CD14-positive monocyte (primary cell): ENCODE measurements at regions not wholly inside any gene's neighbourhood (a gene's known extent, or its start where the extent isn't known, plus 50 kb on each side); places are given as distances from the start of the nearest gene placed in this dataset.

Experiments
- DNase-seq, 3 donors: peaks; one replicate each; pipeline ENCODE4 v3.0.0-alpha.2; 2011 to 2022
- H2AFZ ChIP-seq: 2 replicates; pipeline ENCODE4 v1.6.0; 2012; ENCODE audit warnings: mild to moderate bottlenecking, low read depth, low read length, inconsistent platforms; ENCODE audit not compliant: insufficient read depth, poor library complexity, severe bottlenecking
- H3K27ac ChIP-seq, 2 donors: 1 replicate in 1 of 2; 2 replicates in 1 of 2; pipeline ENCODE4 v1.5.1; 2012 to 2013; ENCODE audit warnings: low read length in 2 of 2, control low read depth in 1 of 2, inconsistent platforms in 1 of 2, low read depth in 1 of 2, mild to moderate bottlenecking in 1 of 2
- H3K27me3 ChIP-seq, 2 donors: one replicate each; pipeline versions ENCODE4 v1.6.0 to v1.6.1; 2011 to 2013; ENCODE audit warnings: low read length in 2 of 2; ENCODE audit not compliant: control insufficient read depth in 2 of 2, insufficient read depth in 2 of 2
- H3K36me3 ChIP-seq, 2 donors: replicated peaks in 1 of 2; 1 replicate in 1 of 2; 2 replicates in 1 of 2; pipeline versions ENCODE4 v1.5.1 to v1.6.1; 2012 to 2013; ENCODE audit warnings: low read length in 2 of 2, control low read depth in 1 of 2, inconsistent platforms in 1 of 2, mild to moderate bottlenecking in 1 of 2; ENCODE audit not compliant: insufficient read depth in 2 of 2, control insufficient read depth in 1 of 2
- H3K4me1 ChIP-seq, 2 donors: 1 replicate in 1 of 2; 2 replicates in 1 of 2; pipeline versions ENCODE4 v1.5.1 to v1.6.1; 2012 to 2013; ENCODE audit warnings: low read length in 2 of 2, control low read depth in 1 of 2, inconsistent platforms in 1 of 2, mild to moderate bottlenecking in 1 of 2, moderate library complexity in 1 of 2; ENCODE audit not compliant: insufficient read depth in 2 of 2, control insufficient read depth in 1 of 2
- H3K4me2 ChIP-seq: replicated peaks from 2 replicates; pipeline ENCODE3; 2012; ENCODE audit warnings: low read length, moderate library complexity, mild to moderate bottlenecking; ENCODE audit not compliant: poor library complexity, severe bottlenecking; ENCODE audit errors: extremely low read depth
- H3K4me3 ChIP-seq, 3 experiments: fragments of 200-600 bp in 1 of 3; sonication (generic) in 1 of 3; replicated peaks in 1 of 3; 1 replicate in 2 of 3; 2 replicates in 1 of 3; pipeline ENCODE4 v1.5.1; 2011 to 2013; ENCODE audit warnings: low read length in 3 of 3, mild to moderate bottlenecking in 3 of 3, control low read depth in 2 of 3, low read depth in 2 of 3, inconsistent platforms in 1 of 3, moderate library complexity in 1 of 3
- H3K79me2 ChIP-seq: 2 replicates; pipeline ENCODE4 v1.6.0; 2012; ENCODE audit warnings: mild to moderate bottlenecking, control low read depth, inconsistent platforms, low read length, moderate library complexity; ENCODE audit not compliant: insufficient read depth
- H3K9ac ChIP-seq: 2 replicates; pipeline ENCODE4 v1.6.0; 2017; ENCODE audit warnings: low read length, mild to moderate bottlenecking; ENCODE audit not compliant: insufficient read depth, poor library complexity, severe bottlenecking
- H3K9me3 ChIP-seq, 2 donors: replicated peaks in 1 of 2; 1 replicate in 1 of 2; 2 replicates in 1 of 2; pipeline versions ENCODE4 v1.5.1 to v1.6.1; 2012 to 2013; ENCODE audit warnings: low read length in 2 of 2, control low read depth in 1 of 2; ENCODE audit not compliant: control insufficient read depth in 1 of 2, insufficient read depth in 1 of 2
- H4K20me1 ChIP-seq: 2 replicates; pipeline ENCODE4 v1.6.0; 2012; ENCODE audit warnings: mild to moderate bottlenecking, low read length, control low read depth, moderate library complexity; ENCODE audit not compliant: insufficient read depth
- H3K27ac Mint-ChIP-seq, 7 donors: one replicate each; pipeline ENCODE4 v1.8.0; 2020; ENCODE audit warnings: mild to moderate bottlenecking in 7 of 7, mixed read lengths in 7 of 7, moderate library complexity in 6 of 7, inconsistent platforms in 2 of 7
- H3K27me3 Mint-ChIP-seq, 3 donors: one replicate each; pipeline ENCODE4 v1.8.0; 2021 to 2022; ENCODE audit warnings: low read depth in 3 of 3, mild to moderate bottlenecking in 3 of 3, mixed read lengths in 3 of 3, moderate library complexity in 3 of 3, inconsistent platforms in 1 of 3
- H3K36me3 Mint-ChIP-seq, 2 donors: one replicate each; pipeline ENCODE4 v1.8.0; 2020; ENCODE audit warnings: mixed read lengths in 2 of 2, inconsistent platforms in 1 of 2, mild to moderate bottlenecking in 1 of 2
- H3K4me1 Mint-ChIP-seq: one replicate; pipeline ENCODE4 v1.8.0; 2020; ENCODE audit warnings: mild to moderate bottlenecking, mixed read lengths
- H3K4me3 Mint-ChIP-seq, 2 donors: one replicate each; pipeline ENCODE4 v1.8.0; 2020; ENCODE audit warnings: mild to moderate bottlenecking in 2 of 2, mixed read lengths in 2 of 2, moderate library complexity in 1 of 2
- H3K9me3 Mint-ChIP-seq, 7 donors: one replicate each; pipeline ENCODE4 v1.8.0; 2020 to 2022; ENCODE audit warnings: mixed read lengths in 7 of 7, mild to moderate bottlenecking in 6 of 7, moderate library complexity in 6 of 7, inconsistent platforms in 2 of 7
- WGBS: methylation state at CpG from one replicate; pipeline ENCODE4 v1.1.5; 2013; ENCODE audit warnings: missing lambda C conversion rate; ENCODE audit not compliant: insufficient coverage; 5-methylcytosine and 5-hydroxymethylcytosine counted together
- intact Hi-C, 2 donors: fragments of 100-400 bp; cut with micrococcal nuclease; formaldehyde crosslinking; loops; one replicate each; pipeline versions ENCODE4 v1.15.0 to v1.15.1; 2023
- TF ChIP-seq, protein P1 (sequence below): fragments of 200-600 bp; IDR thresholded peaks from one replicate; pipeline ENCODE4 v1.8.0; 2022; ENCODE audit warnings: antibody characterized with exemption, mild to moderate bottlenecking

GRCh38 chr3:73299184-73299691 is 237.8 kb downstream of the EBLN2 start:
- no peaks in the 10 kb centered on the region for H3K4me1 ChIP-seq
- H3K4me1 Mint-ChIP-seq, result no peaks in the 10 kb centered on the region
- no peak overlapping the region for H3K4me3 Mint-ChIP-seq
- no peak overlapping the region for H3K27ac Mint-ChIP-seq
- intact Hi-C loops, result no loop called here
- H3K4me3 ChIP-seq, result no peak overlapping the region
- peaks cover 0 to 2% of the 10 kb centered on the region in 2 donors for H3K27me3 ChIP-seq
- H3K36me3 ChIP-seq, result no peaks in the 10 kb centered on the region
- H3K9ac ChIP-seq, result no peak overlapping the region
- no peaks in the 10 kb centered on the region for H3K79me2 ChIP-seq
- no peak overlapping the region for H3K4me2 ChIP-seq
- WGBS, result 80% methylated on average over 1 of the region's 5 CpGs
- peaks cover 4 to 25% (median 7%) of the 10 kb centered on the region in 3 donors for H3K27me3 Mint-ChIP-seq
- TF ChIP-seq, protein P1, sequence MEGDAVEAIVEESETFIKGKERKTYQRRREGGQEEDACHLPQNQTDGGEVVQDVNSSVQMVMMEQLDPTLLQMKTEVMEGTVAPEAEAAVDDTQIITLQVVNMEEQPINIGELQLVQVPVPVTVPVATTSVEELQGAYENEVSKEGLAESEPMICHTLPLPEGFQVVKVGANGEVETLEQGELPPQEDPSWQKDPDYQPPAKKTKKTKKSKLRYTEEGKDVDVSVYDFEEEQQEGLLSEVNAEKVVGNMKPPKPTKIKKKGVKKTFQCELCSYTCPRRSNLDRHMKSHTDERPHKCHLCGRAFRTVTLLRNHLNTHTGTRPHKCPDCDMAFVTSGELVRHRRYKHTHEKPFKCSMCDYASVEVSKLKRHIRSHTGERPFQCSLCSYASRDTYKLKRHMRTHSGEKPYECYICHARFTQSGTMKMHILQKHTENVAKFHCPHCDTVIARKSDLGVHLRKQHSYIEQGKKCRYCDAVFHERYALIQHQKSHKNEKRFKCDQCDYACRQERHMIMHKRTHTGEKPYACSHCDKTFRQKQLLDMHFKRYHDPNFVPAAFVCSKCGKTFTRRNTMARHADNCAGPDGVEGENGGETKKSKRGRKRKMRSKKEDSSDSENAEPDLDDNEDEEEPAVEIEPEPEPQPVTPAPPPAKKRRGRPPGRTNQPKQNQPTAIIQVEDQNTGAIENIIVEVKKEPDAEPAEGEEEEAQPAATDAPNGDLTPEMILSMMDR, result no peak
- H3K36me3 Mint-ChIP-seq, result no peaks in the 10 kb centered on the region
- H2AFZ ChIP-seq, result no peak overlapping the region
- H4K20me1 ChIP-seq, result no peaks in the 10 kb centered on the region
- no peaks in the 10 kb centered on the region for H3K9me3 ChIP-seq
- no peak overlapping the region for H3K27ac ChIP-seq
- peaks cover 0 to 2% (median 0%) of the 10 kb centered on the region in 7 donors for H3K9me3 Mint-ChIP-seq
- DNase-seq, result no peak

- WGBS, result 100% methylated on average over 3 of the region's 5 CpGs
- Mint-ChIP-seq H3K4me1 (no peaks in the 10 kb centered on the region), H3K27ac (no peak overlapping the region), H3K4me3 (peak overlapping the region in 1 of 2 donors; percentile 20), H3K27me3 (peaks cover 5 to 15% (median 6%) of the 10 kb centered on the region in 3 donors), H3K9me3 (peaks cover 0 to 2% (median 0%) of the 10 kb centered on the region in 7 donors), H3K36me3 (no peaks in the 10 kb centered on the region)
- intact Hi-C loops, result no loop called here
- no peak overlapping the region for H3K4me2 ChIP-seq
- H3K27me3 ChIP-seq, result no peaks in the 10 kb centered on the region
- no peaks in the 10 kb centered on the region for H3K36me3 ChIP-seq
- H3K4me1 ChIP-seq, result no peaks in the 10 kb centered on the region
- H3K27ac ChIP-seq, result no peak overlapping the region
- H2AFZ ChIP-seq, result no peak overlapping the region
- no peaks in the 10 kb centered on the region for H3K79me2 ChIP-seq
- no peak overlapping the region for H3K9ac ChIP-seq
- H3K4me3 ChIP-seq, result no peak overlapping the region
- no peak for DNase-seq
- TF ChIP-seq, protein P1, result no peak
- H3K9me3 ChIP-seq, result no peaks in the 10 kb centered on the region
- no peaks in the 10 kb centered on the region for H4K20me1 ChIP-seq
Measured at GRCh38 chr3:73314151-73314951, 252.9 kb downstream of the EBLN2 start.
